Subcutaneous abdominal adipose tissue (tissue), 5 donors: ENCODE measurements at regions not wholly inside any gene's neighbourhood (a gene's known extent, or its start where the extent isn't known, plus 50 kb on each side); places are given as distances from the start of the nearest gene placed in this dataset.

ENCODE experiments used
- H3K27ac ChIP-seq: one replicate; pipeline ENCODE4 v1.7.0; 2013; ENCODE audit warnings: low read depth, mild to moderate bottlenecking, inconsistent platforms, low read length, moderate library complexity
- H3K27me3 ChIP-seq, 5 donors: one replicate each; pipeline ENCODE4 v1.7.0; 2013; ENCODE audit warnings: low read length in 5 of 5, inconsistent platforms in 1 of 5; ENCODE audit not compliant: control insufficient read depth in 5 of 5, insufficient read depth in 4 of 5
- H3K36me3 ChIP-seq, 5 donors: one replicate each; pipeline ENCODE4 v1.7.0; 2013; ENCODE audit warnings: low read length in 5 of 5; ENCODE audit not compliant: control insufficient read depth in 5 of 5, insufficient read depth in 5 of 5
- H3K4me1 ChIP-seq, 5 donors: one replicate each; pipeline ENCODE4 v1.7.0; 2013; ENCODE audit warnings: low read length in 5 of 5, mild to moderate bottlenecking in 3 of 5, moderate library complexity in 1 of 5; ENCODE audit not compliant: control insufficient read depth in 5 of 5, insufficient read depth in 5 of 5
- H3K4me3 ChIP-seq, 5 donors: one replicate each; pipeline ENCODE4 v1.7.0; 2013; ENCODE audit warnings: low read length in 5 of 5, low read depth in 1 of 5
- H3K9ac ChIP-seq, 5 donors: one replicate each; pipeline ENCODE4 v1.7.0; 2013; ENCODE audit warnings: low read length in 5 of 5, mild to moderate bottlenecking in 4 of 5, moderate library complexity in 3 of 5
- H3K9me3 ChIP-seq, 5 donors: one replicate each; pipeline ENCODE4 v1.7.0; 2013; ENCODE audit warnings: low read length in 5 of 5; ENCODE audit not compliant: control insufficient read depth in 5 of 5
- donor health status: healthy.
- donor health status: healthy.
- donor health status: healthy.
- donor health status: healthy.
- donor health status: healthy.

GRCh38 chr5:8907168-8907868 is 638.6 kb downstream of the SEMA5A start:
- Histone ChIP-seq H3K36me3 (no peaks in the 10 kb centered on the region), H3K4me1 (no peaks in the 10 kb centered on the region), H3K27me3 (no peaks in the 10 kb centered on the region), H3K9ac (no peak overlapping the region), H3K9me3 (peaks cover 0 to 6% (median 0%) of the 10 kb centered on the region in 5 donors), H3K4me3 (no peak overlapping the region), H3K27ac (no peak overlapping the region)

DNA sequence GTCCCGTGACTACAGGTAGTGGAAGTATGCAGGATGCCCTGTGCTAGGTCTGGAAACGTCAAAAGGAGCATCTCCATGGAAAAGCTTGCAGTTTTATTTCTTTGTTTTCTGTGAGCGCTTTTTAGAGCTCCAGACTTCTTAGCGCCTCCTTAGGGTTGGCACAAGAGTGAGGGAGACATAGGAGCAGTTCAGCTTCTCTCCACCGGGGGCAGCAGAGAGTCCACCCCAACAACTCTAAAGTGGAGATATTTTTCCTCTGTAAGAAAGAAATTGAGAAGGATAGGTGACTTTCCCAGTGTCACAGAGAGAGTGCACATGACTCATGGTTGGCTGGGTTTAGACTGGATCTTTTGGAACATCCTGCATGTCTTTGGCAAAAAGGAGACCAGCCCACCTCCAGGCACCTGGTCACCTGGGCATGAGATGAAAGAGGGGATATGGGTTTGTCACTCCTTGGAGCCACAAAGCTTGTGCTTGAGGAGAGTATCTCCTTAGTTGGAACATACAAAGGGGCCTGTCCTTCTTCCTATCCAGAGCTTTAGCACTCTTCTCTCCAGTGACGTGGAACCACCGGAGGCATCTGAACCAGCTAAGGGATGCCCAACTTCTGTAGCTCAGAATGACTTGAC is 637.7 kb downstream of the SEMA5A start:
- Histone ChIP-seq H3K27ac (no peak overlapping the region), H3K27me3 (no peaks in the 10 kb centered on the region), H3K9me3 (peaks cover 0 to 6% (median 0%) of the 10 kb centered on the region in 5 donors), H3K36me3 (no peaks in the 10 kb centered on the region), H3K4me1 (no peaks in the 10 kb centered on the region), H3K9ac (no peak overlapping the region), H3K4me3 (no peak overlapping the region)

- Histone ChIP-seq H3K9ac (no peak overlapping the region), H3K9me3 (no peaks in the 10 kb centered on the region), H3K4me1 (no peaks in the 10 kb centered on the region), H3K27me3 (no peaks in the 10 kb centered on the region), H3K36me3 (no peaks in the 10 kb centered on the region), H3K27ac (no peak overlapping the region), H3K4me3 (no peak overlapping the region)
Observed at GRCh38 chr5:8912106-8912505, 633.8 kb downstream of the SEMA5A start.

- no peak overlapping the region for H3K27ac ChIP-seq
- H3K9me3 ChIP-seq = peaks cover 0 to 5% (median 0%) of the 10 kb centered on the region in 5 donors
- H3K4me1 ChIP-seq = no peaks in the 10 kb centered on the region
- no peaks in the 10 kb centered on the region for H3K27me3 ChIP-seq
- H3K36me3 ChIP-seq = no peaks in the 10 kb centered on the region
- no peak overlapping the region for H3K4me3 ChIP-seq
- H3K9ac ChIP-seq = no peak overlapping the region
Observed at GRCh38 chr5:8913522-8913921, 632.4 kb downstream of the SEMA5A start.

DNA sequence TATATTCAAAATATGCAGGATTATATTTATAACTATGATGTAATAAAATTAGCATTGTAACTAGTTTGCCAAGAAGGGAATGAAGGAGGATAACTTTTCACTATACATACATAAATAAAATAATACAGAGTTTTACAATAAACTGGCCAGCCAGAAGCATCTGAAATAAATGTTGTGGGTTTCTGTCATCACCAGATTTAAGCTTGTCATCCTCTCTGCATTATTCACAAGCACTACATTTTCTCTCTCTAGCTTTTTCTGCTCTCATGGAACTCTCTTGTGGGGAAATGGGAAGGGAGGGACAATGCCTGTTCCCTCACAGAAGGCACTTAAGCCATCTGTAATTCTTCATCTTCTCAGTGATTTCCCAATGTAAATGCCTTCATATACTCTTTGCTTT is 626.8 kb downstream of the SEMA5A start:
- Histone ChIP-seq H3K4me3 (no peak overlapping the region), H3K9me3 (peaks cover 0 to 9% (median 5%) of the 10 kb centered on the region in 5 donors), H3K4me1 (no peaks in the 10 kb centered on the region), H3K9ac (no peak overlapping the region), H3K27ac (no peak overlapping the region), H3K36me3 (no peaks in the 10 kb centered on the region), H3K27me3 (no peaks in the 10 kb centered on the region)

- Histone ChIP-seq H3K27ac (no peak overlapping the region), H3K27me3 (no peaks in the 10 kb centered on the region), H3K4me1 (no peaks in the 10 kb centered on the region), H3K36me3 (no peaks in the 10 kb centered on the region), H3K4me3 (no peak overlapping the region), H3K9me3 (peaks cover 0 to 9% (median 3%) of the 10 kb centered on the region in 5 donors), H3K9ac (no peak overlapping the region)
Observed at GRCh38 chr5:8923526-8923925, 622.3 kb downstream of the SEMA5A start.

DNA sequence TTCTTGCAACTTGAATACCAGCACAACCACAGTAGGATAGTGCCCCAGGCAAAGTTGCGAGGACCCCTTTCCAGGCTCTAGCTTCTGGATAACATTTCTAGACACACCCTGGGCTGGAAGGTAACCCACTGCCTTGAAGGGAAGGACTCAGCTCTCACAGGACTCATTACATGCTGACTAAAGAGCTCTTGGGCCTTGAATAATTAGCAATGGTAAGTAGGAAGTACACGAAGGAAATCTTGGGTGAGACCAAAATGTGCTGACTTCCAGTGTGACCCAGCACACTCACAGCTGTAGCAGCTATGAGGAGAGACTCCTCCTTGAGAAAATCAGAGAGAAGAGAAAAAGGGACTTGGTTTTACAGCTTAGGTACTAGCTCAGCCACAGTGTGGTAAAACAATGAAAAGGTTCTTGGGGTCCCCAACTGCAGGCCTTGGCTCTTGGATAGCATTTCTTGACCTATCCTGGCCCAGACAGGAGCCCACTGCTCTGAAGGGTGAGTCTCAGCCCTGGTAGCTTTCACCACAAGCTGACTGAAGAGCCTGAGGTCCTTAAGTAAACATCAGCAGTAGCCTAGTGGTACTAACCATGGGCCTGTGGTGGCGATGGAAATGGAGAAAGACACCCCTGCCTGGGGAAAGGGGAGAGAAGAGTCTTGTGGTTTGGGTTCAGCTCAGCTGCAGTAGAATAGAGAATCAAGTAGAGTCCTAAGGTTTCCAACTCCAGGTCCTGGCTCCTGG is 621.7 kb downstream of the SEMA5A start:
- H3K4me3 ChIP-seq = no peak overlapping the region
- no peaks in the 10 kb centered on the region for H3K27me3 ChIP-seq
- H3K9ac ChIP-seq = no peak overlapping the region
- H3K4me1 ChIP-seq = no peaks in the 10 kb centered on the region
- peaks cover 0 to 9% (median 2%) of the 10 kb centered on the region in 5 donors for H3K9me3 ChIP-seq
- no peak overlapping the region for H3K27ac ChIP-seq
- H3K36me3 ChIP-seq = no peaks in the 10 kb centered on the region

DNA sequence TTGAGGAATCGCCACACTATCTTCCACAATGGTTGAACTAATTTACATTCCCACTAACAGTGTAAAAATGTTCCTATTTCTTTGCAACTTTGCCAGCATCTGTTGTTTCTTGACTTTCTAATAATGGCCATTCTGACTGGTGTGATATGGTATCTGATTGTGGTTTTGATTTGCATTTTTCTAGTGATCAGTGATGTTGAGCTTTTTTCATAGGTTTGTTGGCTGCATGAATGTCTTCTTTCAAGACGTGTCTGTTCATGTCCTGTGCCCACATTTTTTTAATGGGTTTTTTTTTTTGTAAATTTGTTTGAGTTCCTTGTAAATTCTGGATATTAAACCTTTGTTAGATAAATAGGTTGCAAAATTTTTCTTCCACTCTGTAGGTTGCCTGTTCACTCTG is 615.9 kb downstream of the SEMA5A start:
- Histone ChIP-seq H3K9me3 (peaks cover 0 to 6% (median 0%) of the 10 kb centered on the region in 5 donors), H3K27me3 (no peaks in the 10 kb centered on the region), H3K9ac (no peak overlapping the region), H3K4me1 (no peaks in the 10 kb centered on the region), H3K4me3 (no peak overlapping the region), H3K27ac (no peak overlapping the region), H3K36me3 (no peaks in the 10 kb centered on the region)

DNA sequence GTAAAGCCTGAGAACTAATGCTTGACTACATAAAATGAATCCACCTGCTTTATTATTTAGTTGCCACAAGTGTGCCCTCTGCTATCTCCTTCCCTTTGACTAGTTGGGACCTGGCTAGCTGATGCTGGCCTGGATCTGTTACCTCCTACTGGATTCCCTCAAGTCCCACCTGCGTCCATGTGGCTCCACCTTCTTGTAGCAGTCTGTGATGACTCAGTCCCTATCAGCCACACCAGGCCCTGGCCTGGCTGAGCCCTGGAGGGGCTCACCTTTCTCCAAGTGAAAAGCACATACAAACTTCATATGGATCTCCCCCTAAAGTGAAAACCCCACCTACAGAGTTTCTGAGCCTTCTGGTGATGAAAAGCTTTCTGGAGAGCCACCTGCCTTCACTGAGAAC is 611.4 kb downstream of the SEMA5A start:
- no peak overlapping the region for H3K9ac ChIP-seq
- no peak overlapping the region for H3K4me3 ChIP-seq
- no peak overlapping the region for H3K27ac ChIP-seq
- H3K36me3 ChIP-seq = no peaks in the 10 kb centered on the region
- no peaks in the 10 kb centered on the region for H3K27me3 ChIP-seq
- peaks cover 0 to 9% (median 6%) of the 10 kb centered on the region in 5 donors for H3K9me3 ChIP-seq
- H3K4me1 ChIP-seq = no peaks in the 10 kb centered on the region

DNA sequence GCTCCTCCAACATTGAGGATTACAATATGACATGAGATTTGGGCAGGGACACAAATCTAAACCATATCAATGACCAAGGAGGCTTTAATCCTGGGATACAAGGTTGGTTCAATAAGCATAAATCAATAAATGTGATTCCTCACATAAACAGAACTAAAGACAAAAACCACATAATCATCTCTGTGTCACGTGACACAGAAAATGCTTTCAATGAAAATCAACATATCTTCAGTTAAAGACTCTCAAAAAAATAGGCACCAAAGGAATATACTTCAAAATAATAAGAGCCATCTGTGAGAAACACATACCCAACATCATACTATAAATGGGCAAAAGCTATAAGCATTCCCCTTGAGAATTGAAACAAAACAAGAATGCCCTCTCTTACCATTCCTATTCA is 604.9 kb downstream of the SEMA5A start:
- no peak overlapping the region for H3K4me3 ChIP-seq
- H3K27ac ChIP-seq = no peak overlapping the region
- H3K9ac ChIP-seq = no peak overlapping the region
- no peaks in the 10 kb centered on the region for H3K4me1 ChIP-seq
- H3K9me3 ChIP-seq = peaks cover 0 to 16% (median 13%) of the 10 kb centered on the region in 5 donors
- H3K36me3 ChIP-seq = no peaks in the 10 kb centered on the region
- H3K27me3 ChIP-seq = no peaks in the 10 kb centered on the region
